Ramos (cell line): ENCODE measurements at regions not wholly inside any gene's neighbourhood (a gene's known extent, or its start where the extent isn't known, plus 50 kb on each side); places are given as distances from the start of the nearest gene placed in this dataset.
"Not testable (repeated sequence)": the region's sequence is repeated elsewhere in the genome, so short reads cannot be mapped to it uniquely, and the experiment has no call there.

Experiments used
- in situ Hi-C: fragments of 300-500 bp; cut with MboI; formaldehyde crosslinking; loops from one replicate; pipeline ENCODE4 v1.14.3; 2022; ENCODE audit warnings: low sequenced_read_pairs; ENCODE audit not compliant: unreplicated experiment

DNA sequence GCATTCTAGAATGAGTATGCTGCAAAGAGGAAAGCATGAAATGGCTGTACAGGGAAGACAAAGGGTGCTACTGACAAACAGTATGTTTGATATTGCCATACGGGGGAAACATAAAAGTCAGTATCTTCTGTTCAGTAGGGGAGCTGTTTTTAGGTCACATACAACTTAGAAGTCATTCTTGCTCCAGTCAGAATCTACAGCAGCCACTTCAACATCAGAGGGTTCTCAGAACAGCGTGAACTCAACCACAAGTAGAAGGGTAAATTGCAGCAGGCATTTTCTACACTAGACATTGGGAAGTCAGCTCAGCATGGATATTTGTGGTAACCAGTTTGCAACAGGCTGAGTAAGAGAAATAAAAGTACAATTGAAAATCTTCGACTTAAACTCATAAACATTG lies 1241.8 kb upstream of the GOT2 start:
- in situ Hi-C loops, result no loop called here

GRCh38 chr16:59973966-59974365 lies 1239.8 kb upstream of the GOT2 start:
- in situ Hi-C loops, result no loop called here

DNA sequence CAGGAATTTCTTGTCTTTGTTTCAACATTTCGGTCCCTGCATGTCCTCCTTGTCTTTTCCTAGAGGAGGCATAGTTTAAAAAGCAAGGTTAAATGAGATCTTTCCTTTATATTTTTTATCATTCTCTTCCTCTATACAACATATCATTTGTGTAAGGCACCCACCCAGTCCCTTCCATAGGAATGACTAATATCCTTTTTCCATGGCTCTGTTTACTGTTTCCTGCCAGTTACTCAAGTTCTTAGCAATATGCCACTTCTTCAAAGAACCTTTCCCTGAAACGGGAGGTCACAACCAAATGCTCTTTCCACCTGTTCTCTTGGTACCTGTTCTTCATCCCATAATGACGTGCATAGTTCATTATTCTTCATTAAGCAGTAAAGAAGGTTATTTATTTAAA lies 1237.1 kb upstream of the GOT2 start:
- in situ Hi-C loops, result no loop called here

- in situ Hi-C loops, result no loop called here
Observed at GRCh38 chr16:59964232-59964924, 1230.3 kb upstream of the GOT2 start.

GRCh38 chr16:59959311-59959710 lies 1225.2 kb upstream of the GOT2 start:
- in situ Hi-C loops, result no loop called here

GRCh38 chr16:59950431-59950830 lies 1216.3 kb upstream of the GOT2 start:
- in situ Hi-C loops, result no loop called here

DNA sequence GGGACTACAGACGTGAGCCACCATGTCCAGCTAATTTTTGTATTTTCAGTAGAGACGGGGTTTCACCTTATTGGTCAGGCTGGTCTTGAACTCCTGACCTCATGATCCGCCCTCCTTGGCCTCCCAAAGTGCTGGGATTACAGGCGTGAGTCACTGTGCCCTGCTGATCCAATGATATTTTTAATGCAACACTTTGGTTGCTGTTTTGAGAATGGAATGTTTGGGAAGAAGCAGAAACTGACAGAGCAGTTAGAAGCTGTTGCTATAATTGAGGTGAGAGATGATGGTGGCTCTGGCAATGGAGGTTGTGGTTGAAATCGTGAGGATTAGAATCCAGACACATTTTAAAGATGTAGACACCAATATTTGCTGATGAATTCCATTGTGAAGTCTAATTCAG lies 1209.9 kb upstream of the GOT2 start:
- in situ Hi-C loops, result not testable (repeated sequence)

DNA sequence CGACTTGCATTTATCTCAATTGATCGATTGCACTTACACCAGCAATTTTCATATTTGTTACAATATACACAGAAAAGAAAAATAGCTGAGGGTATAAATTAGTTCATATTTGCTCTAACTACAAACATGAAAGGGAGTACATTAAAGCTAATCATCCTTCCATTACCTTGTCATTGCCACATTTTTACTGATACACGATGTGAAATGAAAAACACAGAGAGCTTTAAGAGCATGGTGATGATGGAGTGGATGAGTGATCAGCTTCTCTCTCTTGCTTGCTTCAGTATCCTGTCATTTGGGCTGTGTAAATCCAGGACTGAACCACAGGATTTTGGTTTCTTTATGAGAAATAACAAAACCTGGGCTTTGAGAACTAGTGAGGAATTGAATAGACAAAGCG lies 1207.5 kb upstream of the GOT2 start:
- in situ Hi-C loops, result no loop called here

GRCh38 chr16:59920054-59920453 lies 1185.9 kb upstream of the GOT2 start:
- in situ Hi-C loops, result no loop called here

GRCh38 chr16:59913666-59914065 lies 1179.5 kb upstream of the GOT2 start:
- in situ Hi-C loops, result no loop called here

- in situ Hi-C loops, result no loop called here
Observed at GRCh38 chr16:59909262-59909661, 1175.1 kb upstream of the GOT2 start.

- in situ Hi-C loops, result no loop called here
Observed at GRCh38 chr16:59907611-59908010, 1173.5 kb upstream of the GOT2 start.

DNA sequence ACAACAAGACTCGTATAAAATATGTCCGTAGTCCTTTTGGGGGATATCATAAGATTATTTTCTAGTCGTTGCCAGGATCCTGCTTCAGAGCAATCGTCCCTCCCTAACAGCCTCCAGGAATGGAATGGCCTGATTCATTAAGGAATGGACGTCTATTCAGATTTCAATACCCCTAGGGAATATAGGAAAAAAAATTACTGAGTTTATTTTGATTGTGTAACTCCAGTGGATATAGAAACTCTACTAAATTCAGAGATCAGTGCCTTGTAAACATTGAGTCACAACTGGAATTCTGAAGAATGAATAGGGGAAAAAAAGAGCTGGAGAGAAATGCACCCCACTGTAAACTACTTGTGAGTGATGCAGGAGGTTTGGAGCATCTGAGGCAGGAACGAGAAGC lies 1171.5 kb upstream of the GOT2 start:
- in situ Hi-C loops, result no loop called here

GRCh38 chr16:59905131-59905530 lies 1171.0 kb upstream of the GOT2 start:
- in situ Hi-C loops, result no loop called here

DNA sequence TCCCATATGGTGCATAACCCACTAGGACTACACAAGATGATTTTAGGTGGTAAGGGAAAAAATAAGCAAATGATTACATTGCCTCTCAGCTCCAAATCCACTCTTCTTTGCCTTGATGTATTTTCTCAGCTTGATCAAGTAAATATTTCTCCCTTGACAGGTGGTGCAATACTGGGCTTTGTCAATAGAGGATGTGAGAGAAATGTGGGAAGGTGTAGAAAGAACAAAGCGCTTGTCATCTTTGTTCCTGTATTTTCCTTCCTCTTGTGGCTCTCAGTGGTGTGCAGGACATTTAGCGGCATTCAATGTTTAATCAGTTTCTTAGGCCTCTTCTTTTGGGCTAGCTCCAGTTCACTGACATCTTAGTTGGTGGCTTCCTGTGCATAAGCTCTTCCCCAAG lies 1165.8 kb upstream of the GOT2 start:
- in situ Hi-C loops, result no loop called here

DNA sequence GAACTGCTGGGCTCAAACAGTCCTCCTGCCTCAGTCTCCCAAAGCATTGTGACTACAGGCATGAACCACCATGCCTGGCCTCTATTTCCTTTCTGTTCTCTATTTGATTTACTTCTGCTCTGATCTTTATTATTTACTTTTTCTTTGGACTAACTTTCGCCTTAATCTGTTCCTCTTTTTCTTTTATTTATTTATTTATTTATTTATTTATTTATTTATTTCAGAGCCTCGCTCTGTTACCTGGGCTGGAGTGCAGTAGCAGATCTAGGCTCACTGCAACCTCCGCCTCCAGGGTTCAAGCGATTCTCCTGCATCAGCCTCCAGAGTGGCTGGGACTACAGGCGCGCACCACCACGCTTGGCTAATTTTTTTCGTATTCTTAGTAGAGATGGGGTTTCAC lies 1158.3 kb upstream of the GOT2 start:
- in situ Hi-C loops, result no loop called here

- in situ Hi-C loops, result no loop called here
Observed at GRCh38 chr16:59887856-59888255, 1153.7 kb upstream of the GOT2 start.

- in situ Hi-C loops, result no loop called here
Observed at GRCh38 chr16:59886021-59886420, 1151.9 kb upstream of the GOT2 start.

DNA sequence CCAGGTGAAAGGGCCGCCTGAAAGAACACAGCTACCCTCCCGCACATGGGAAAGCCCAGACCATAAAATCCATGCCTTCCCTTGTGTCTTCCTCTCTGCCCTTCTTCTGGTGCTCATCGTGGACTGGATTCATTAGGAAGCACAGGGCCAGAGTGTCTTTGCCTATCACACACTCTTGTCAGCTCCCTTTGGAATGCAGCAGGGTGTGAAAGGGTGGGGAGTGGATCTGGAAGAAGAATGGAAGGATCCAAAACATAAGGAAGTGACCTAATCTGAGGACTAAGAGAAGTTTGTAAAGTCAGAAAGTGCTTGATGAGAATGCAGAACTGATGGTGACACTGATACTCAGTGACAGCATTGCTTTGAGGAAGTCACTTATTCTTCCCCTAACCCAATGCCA lies 1147.3 kb upstream of the GOT2 start:
- in situ Hi-C loops, result no loop called here

GRCh38 chr16:59880611-59881010 lies 1146.5 kb upstream of the GOT2 start:
- in situ Hi-C loops, result no loop called here

- in situ Hi-C loops, result no loop called here
Observed at GRCh38 chr16:59878999-59879398, 1144.9 kb upstream of the GOT2 start.

DNA sequence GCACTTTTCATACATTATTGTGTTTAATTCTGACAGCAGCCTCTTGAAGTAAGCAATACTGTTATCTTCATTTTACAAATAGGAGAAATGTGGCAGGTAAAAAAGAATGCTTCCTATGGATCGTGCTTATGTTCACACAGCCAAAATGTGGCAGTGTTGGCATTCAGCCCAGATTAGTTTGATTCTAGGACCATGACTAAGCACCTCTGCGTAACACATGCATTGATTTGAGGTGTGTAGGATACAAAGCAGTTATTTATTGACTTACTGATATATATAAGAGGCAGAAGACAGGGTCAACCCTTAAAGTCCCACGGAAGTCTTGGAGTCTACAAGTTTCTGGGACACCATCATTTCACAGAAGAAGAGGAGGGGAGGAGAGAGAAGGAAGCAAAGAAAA lies 1144.4 kb upstream of the GOT2 start:
- in situ Hi-C loops, result no loop called here
